ENCODE measurements at regions not wholly inside any gene's neighbourhood (a gene's known extent, or its start where the extent isn't known, plus 50 kb on each side); places are given as distances from the start of the nearest gene placed in this dataset.
"Not testable (repeated sequence)": the region's sequence is repeated elsewhere in the genome, so short reads cannot be mapped to it uniquely, and the experiment has no call there.

- TF ChIP-seq CTCF (IDR thresholded peaks at IDR 0.05; ENCODE audit: unreplicated experiment in 3 of 3), result no peak
- H3K27me3 Mint-ChIP-seq (ENCODE audit: low read depth), result peaks cover 17% of the 10 kb centered on the region
- H3K27ac Mint-ChIP-seq, result no peak overlapping the region
- no peaks in the 10 kb centered on the region for H3K9me3 Mint-ChIP-seq
- no peaks in the 10 kb centered on the region for H3K4me1 Mint-ChIP-seq
- no peaks in the 10 kb centered on the region for H3K36me3 Mint-ChIP-seq (ENCODE audit: low read depth)
- H3K4me3 Mint-ChIP-seq, result no peak overlapping the region
These were observed 96.2 kb upstream of the SRSF6 start for GRCh38 chr20:43361526-43361925.

GRCh38 chr20:43360016-43360415, 97.7 kb upstream of the SRSF6 start:
- Mint-ChIP-seq H3K4me3 (no peak overlapping the region), H3K27me3 (ENCODE audit: low read depth) (peaks cover 11% of the 10 kb centered on the region)
- TF ChIP-seq CTCF (IDR thresholded peaks at IDR 0.05; ENCODE audit: unreplicated experiment in 3 of 3), result no peak

GRCh38 chr20:43358811-43359210, 98.9 kb upstream of the SRSF6 start:
- Mint-ChIP-seq H3K36me3 (ENCODE audit: low read depth) (no peaks in the 10 kb centered on the region), H3K4me1 (no peaks in the 10 kb centered on the region), H3K27ac (no peak overlapping the region), H3K4me3 (no peak overlapping the region), H3K27me3 (ENCODE audit: low read depth) (peaks cover 11% of the 10 kb centered on the region), H3K9me3 (no peaks in the 10 kb centered on the region)
- TF ChIP-seq CTCF (IDR thresholded peaks at IDR 0.05; ENCODE audit: unreplicated experiment in 3 of 3), result no peak

More at GRCh38 chr20:43360016-43360415, 97.7 kb upstream of the SRSF6 start:
- Mint-ChIP-seq H3K36me3 (ENCODE audit: low read depth) (no peaks in the 10 kb centered on the region), H3K4me1 (no peaks in the 10 kb centered on the region), H3K9me3 (no peaks in the 10 kb centered on the region), H3K27ac (no peak overlapping the region)

- Mint-ChIP-seq H3K27me3 (ENCODE audit: low read depth) (peaks cover 7% of the 10 kb centered on the region), H3K36me3 (ENCODE audit: low read depth) (no peaks in the 10 kb centered on the region), H3K4me1 (no peaks in the 10 kb centered on the region), H3K9me3 (no peaks in the 10 kb centered on the region), H3K4me3 (no peak overlapping the region), H3K27ac (no peak overlapping the region)
- no peak for TF ChIP-seq CTCF (IDR thresholded peaks at IDR 0.05; ENCODE audit: unreplicated experiment in 3 of 3)
These were observed 100.3 kb upstream of the SRSF6 start for GRCh38 chr20:43357352-43357751.

- Mint-ChIP-seq H3K9me3 (no peaks in the 10 kb centered on the region), H3K4me1 (no peaks in the 10 kb centered on the region), H3K36me3 (ENCODE audit: low read depth) (no peaks in the 10 kb centered on the region), H3K4me3 (no peak overlapping the region), H3K27ac (no peak overlapping the region), H3K27me3 (ENCODE audit: low read depth) (peaks cover 16% of the 10 kb centered on the region)
- no peak for TF ChIP-seq CTCF (IDR thresholded peaks at IDR 0.05; ENCODE audit: unreplicated experiment in 3 of 3)
These were observed 102.1 kb upstream of the SRSF6 start for GRCh38 chr20:43355610-43356009.

- Mint-ChIP-seq H3K4me1 (no peaks in the 10 kb centered on the region), H3K27ac (no peak overlapping the region), H3K4me3 (no peak overlapping the region), H3K9me3 (no peaks in the 10 kb centered on the region), H3K36me3 (ENCODE audit: low read depth) (no peaks in the 10 kb centered on the region), H3K27me3 (ENCODE audit: low read depth) (peaks cover 11% of the 10 kb centered on the region)
- no peak for TF ChIP-seq CTCF (IDR thresholded peaks at IDR 0.05; ENCODE audit: unreplicated experiment in 3 of 3)
These were observed 104.7 kb upstream of the SRSF6 start for GRCh38 chr20:43352996-43353395.

GRCh38 chr20:43350694-43351093, 107.0 kb upstream of the SRSF6 start:
- not testable (repeated sequence) for H3K4me3 Mint-ChIP-seq; H3K27ac Mint-ChIP-seq; H3K4me1 Mint-ChIP-seq; H3K36me3 Mint-ChIP-seq (ENCODE audit: low read depth); H3K9me3 Mint-ChIP-seq
- peaks cover 15% of the 10 kb centered on the region for H3K27me3 Mint-ChIP-seq (ENCODE audit: low read depth)
